ENCODE measurements at regions not wholly inside any gene's neighbourhood (a gene's known extent, or its start where the extent isn't known, plus 50 kb on each side); places are given as distances from the start of the nearest gene placed in this dataset.

- H3K36me3 ChIP-seq = no peaks in the 10 kb centered on the region
- TF ChIP-seq POLR2AphosphoS5 (IDR thresholded peaks at IDR 0.05) (no peak), EP300 (IDR thresholded peaks at IDR 0.05) (no peak), CTCF (IDR thresholded peaks at IDR 0.05) (no peak), POLR2A (IDR thresholded peaks at IDR 0.05; ENCODE audit: low read depth) (no peak)
- WGBS = 88% methylated on average over 2 of the region's 2 CpGs
- no peak overlapping the region for H3K4me3 ChIP-seq
- no peaks in the 10 kb centered on the region for H3K9me3 ChIP-seq
- DNase-seq (ENCODE audit: extremely low spot score) = no peak
- H3K27me3 ChIP-seq = no peaks in the 10 kb centered on the region
- intact Hi-C loops (cut with DNase I) = no loop called here
- no peak overlapping the region for H3K27ac ChIP-seq (replicated peaks in 1 of 4)
- no peaks in the 10 kb centered on the region for H3K4me1 ChIP-seq
Measured at GRCh38 chr7:109021390-109021789, 451.7 kb downstream of the DNAJB9 start.

DNA sequence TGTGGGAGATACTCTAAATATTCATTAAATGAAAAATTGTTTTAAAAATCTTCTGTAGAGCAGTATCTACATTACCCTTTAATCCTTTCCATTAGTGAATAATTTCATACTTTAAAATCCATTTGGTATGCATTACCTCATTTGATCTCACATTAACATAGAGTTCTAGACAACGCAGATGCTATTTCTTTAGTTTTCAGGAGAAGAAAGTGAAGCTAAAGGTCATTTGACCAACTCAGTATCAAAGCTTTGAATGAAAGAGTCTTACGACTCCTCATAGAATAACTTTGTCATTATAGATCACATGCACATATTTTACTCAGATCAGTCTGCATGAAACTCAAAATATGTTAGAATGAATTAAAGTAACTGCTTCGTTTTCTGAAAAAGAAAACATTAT lies 460.2 kb downstream of the DNAJB9 start:
- Histone ChIP-seq H3K4me1 (no peaks in the 10 kb centered on the region), H3K4me3 (no peak overlapping the region), H3K27ac (replicated peaks in 1 of 4) (no peak overlapping the region), H3K9me3 (peaks cover 0 to 8% (median 0%) of the 10 kb centered on the region in 4 donors), H3K27me3 (no peaks in the 10 kb centered on the region), H3K36me3 (no peaks in the 10 kb centered on the region)
- WGBS = 77% methylated on average over 3 of the region's 3 CpGs
- intact Hi-C loops (cut with DNase I) = no loop called here
- DNase-seq (ENCODE audit: extremely low spot score) = no peak
- no peak for TF ChIP-seq CTCF (IDR thresholded peaks at IDR 0.05)
- TF ChIP-seq POLR2AphosphoS5 (IDR thresholded peaks at IDR 0.05) = no peak
- TF ChIP-seq EP300 (IDR thresholded peaks at IDR 0.05) = no peak

DNA sequence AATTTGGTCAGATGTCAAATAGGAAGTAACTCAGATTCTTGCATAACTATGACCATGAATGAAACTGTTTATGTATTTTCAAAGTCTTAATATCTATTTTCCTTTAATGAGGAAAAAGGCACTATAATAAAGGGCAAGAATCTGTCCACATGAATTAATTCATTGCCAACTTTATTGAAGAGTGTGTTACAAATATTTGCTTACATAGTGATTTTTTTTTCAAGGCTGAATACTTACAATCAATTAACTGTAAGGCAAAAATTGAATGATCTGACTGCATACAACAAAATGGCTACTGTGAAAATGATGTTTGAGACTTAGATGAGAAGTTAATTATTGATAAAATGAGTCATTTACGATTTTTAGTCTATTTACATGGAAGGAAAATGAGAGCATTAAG lies 475.0 kb downstream of the DNAJB9 start:
- no peak for DNase-seq (ENCODE audit: extremely low spot score)
- Histone ChIP-seq H3K4me1 (no peaks in the 10 kb centered on the region), H3K27me3 (no peaks in the 10 kb centered on the region), H3K4me3 (no peak overlapping the region), H3K36me3 (no peaks in the 10 kb centered on the region), H3K9me3 (no peaks in the 10 kb centered on the region), H3K27ac (replicated peaks in 1 of 4) (no peak overlapping the region)
- TF ChIP-seq POLR2AphosphoS5 (IDR thresholded peaks at IDR 0.05) = no peak
- no peak for TF ChIP-seq EP300 (IDR thresholded peaks at IDR 0.05)
- TF ChIP-seq POLR2A (IDR thresholded peaks at IDR 0.05; ENCODE audit: low read depth) = no peak
- no peak for TF ChIP-seq CTCF (IDR thresholded peaks at IDR 0.05)
- WGBS = 82% methylated on average over 1 of the region's 1 CpG
- intact Hi-C loops (cut with DNase I) = no loop called here

GRCh38 chr7:109049366-109049765 lies 479.7 kb downstream of the DNAJB9 start:
- intact Hi-C loops (cut with DNase I) = no loop called here
- Histone ChIP-seq H3K36me3 (no peaks in the 10 kb centered on the region), H3K9me3 (no peaks in the 10 kb centered on the region), H3K4me1 (no peaks in the 10 kb centered on the region), H3K4me3 (no peak overlapping the region), H3K27me3 (no peaks in the 10 kb centered on the region), H3K27ac (replicated peaks in 1 of 4) (no peak overlapping the region)
- WGBS = 86% methylated on average over 2 of the region's 2 CpGs
- TF ChIP-seq CTCF (IDR thresholded peaks at IDR 0.05) = no peak
- no peak for TF ChIP-seq EP300 (IDR thresholded peaks at IDR 0.05)
- TF ChIP-seq POLR2A (IDR thresholded peaks at IDR 0.05; ENCODE audit: low read depth) = no peak
- no peak for TF ChIP-seq POLR2AphosphoS5 (IDR thresholded peaks at IDR 0.05)
- DNase-seq (ENCODE audit: extremely low spot score) = no peak

GRCh38 chr7:109059089-109059488 lies 489.4 kb downstream of the DNAJB9 start:
- Histone ChIP-seq H3K27ac (replicated peaks in 1 of 4) (no peak overlapping the region), H3K9me3 (no peaks in the 10 kb centered on the region), H3K27me3 (no peaks in the 10 kb centered on the region), H3K4me1 (no peaks in the 10 kb centered on the region), H3K4me3 (no peak overlapping the region), H3K36me3 (no peaks in the 10 kb centered on the region)
- intact Hi-C loops (cut with DNase I) = no loop called here
- WGBS = no CpG with 5 or more reads among the region's 1 CpG
- no peak for TF ChIP-seq POLR2AphosphoS5 (IDR thresholded peaks at IDR 0.05)
- TF ChIP-seq POLR2A (IDR thresholded peaks at IDR 0.05; ENCODE audit: low read depth) = no peak
- TF ChIP-seq CTCF (IDR thresholded peaks at IDR 0.05) = no peak
- TF ChIP-seq EP300 (IDR thresholded peaks at IDR 0.05) = no peak
- DNase-seq (ENCODE audit: extremely low spot score) = no peak

Measured in esophagus muscularis mucosa (tissue), 4 donors.